Mammary epithelial cell (primary cell): ENCODE measurements at regions not wholly inside any gene's neighbourhood (a gene's known extent, or its start where the extent isn't known, plus 50 kb on each side); places are given as distances from the start of the nearest gene placed in this dataset.

Experiments
- CTCF ChIP-seq, 2 donors: IDR thresholded peaks in 1 of 2; conservative IDR thresholded peaks in 1 of 2; 2 replicates each; pipeline ENCODE4 v1.5.1; 2011 to 2012; ENCODE audit warnings: inconsistent platforms in 2 of 2, low read length in 2 of 2, mild to moderate bottlenecking in 2 of 2, control low read depth in 1 of 2, low read depth in 1 of 2; ENCODE audit not compliant: insufficient read depth in 1 of 2; ENCODE audit errors: extremely low read depth in 1 of 2
- EZH2 ChIP-seq: IDR thresholded peaks from 2 replicates; pipeline ENCODE4 v1.6.1; 2012; ENCODE audit warnings: low read length, inconsistent platforms, borderline replicate concordance

- no peak for TF ChIP-seq CTCF (conservative IDR thresholded peaks at IDR 0.05 in 1 of 2, IDR thresholded peaks at IDR 0.05 in 1 of 2; ENCODE audit: extremely low read depth in 1 of 2, insufficient read depth in 1 of 2, low read depth in 1 of 2, low read length in 2 of 2)
- TF ChIP-seq EZH2: no peak
Measured at GRCh38 chr2:153601812-153602211, 123.2 kb upstream of the RPRM start.
